Pons (tissue), 1 donor: ENCODE measurements at regions not wholly inside any gene's neighbourhood (a gene's known extent, or its start where the extent isn't known, plus 50 kb on each side); places are given as distances from the start of the nearest gene placed in this dataset.

Source experiments
- DNase-seq: peaks from one replicate; pipeline ENCODE4 v3.0.0-alpha.2; 2016; ENCODE audit warnings: low spot score

DNA sequence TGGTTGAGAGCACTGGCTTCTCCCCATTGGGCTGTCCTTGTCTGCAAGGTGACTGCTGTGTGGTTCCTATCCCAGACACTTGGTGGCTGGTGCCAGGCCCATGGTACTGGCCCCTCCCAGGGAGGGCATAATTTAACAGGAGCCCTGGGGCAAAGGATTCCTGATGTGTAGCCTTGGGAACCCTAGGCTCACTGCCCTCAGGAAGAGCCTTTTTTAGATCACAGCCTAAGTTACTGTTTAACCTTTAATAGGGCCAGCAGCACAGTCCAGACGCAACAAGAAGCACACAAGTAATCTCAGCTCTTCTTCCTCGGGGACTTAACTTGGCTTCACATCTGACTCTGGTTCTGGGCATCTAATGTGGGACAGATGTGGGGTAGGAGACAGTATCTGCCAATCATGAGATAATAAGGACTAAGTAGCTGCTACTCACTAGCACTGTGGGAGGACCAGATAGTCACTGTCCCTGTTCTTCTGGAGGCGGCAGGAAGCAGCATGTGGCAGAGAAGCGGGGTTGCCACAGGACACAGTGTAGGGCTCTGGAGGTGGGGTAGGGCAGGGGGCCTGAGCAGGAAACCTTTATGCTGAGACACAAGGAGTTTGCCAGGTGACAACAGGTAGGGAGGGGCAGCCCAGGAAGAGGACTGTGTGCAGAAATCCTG is 136.3 kb downstream of the TMEM17 start:
- DNase-seq = no peak

DNA sequence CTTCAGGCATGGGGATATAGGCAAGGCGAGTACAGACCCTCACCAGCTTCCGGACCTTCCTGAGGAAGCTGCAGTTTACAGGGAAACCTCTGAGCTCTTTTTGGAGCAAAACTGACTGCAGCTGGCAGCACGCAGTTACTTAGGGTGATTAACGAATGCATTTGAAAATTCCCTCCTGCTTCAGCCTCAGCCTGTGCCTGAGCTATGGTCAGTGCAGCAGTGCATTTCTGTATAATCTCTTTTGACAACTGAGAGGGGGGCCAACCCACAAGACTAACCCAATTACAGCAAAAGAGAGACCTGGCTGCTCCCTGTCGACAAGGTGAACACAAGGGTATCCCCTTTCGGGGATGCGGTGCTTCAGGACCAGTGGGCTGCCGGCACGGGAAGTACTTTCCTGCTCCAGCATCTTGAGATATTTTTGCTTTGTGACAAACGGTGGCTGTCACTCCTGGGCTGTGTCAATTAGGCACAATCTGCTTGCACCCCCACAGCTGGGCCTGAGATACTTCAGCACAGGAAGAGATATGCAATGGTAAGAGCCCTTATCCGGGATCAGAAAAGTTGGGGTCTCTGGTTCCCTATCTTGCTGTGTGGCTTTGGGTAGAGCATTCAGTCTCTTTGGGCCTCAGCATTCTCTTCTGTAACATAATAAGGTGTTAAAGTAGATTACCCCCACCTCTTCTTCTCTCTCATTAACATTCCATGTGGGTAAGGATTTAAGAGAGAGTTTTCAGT is 141.0 kb downstream of the TMEM17 start:
- DNase-seq = no peak

DNA sequence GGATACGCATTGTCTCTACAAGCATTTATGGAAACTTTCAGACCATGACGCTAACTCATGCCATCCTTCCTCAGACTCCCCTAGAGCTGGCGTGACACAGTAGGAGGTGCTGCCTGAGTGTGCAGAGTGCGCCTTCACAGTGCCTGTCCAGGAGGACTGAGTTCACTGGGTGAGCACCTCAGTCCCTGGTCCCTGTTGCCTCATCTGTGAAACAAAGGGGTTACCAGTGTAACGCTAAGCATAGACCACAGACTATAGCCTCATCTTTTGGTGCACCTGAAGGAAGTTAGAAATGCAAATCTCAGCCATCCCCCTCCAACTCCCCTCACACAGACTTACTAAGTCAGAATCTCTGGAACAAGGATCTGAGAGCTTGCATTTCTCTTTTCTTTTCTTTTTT is 142.8 kb downstream of the TMEM17 start:
- no peak for DNase-seq

DNA sequence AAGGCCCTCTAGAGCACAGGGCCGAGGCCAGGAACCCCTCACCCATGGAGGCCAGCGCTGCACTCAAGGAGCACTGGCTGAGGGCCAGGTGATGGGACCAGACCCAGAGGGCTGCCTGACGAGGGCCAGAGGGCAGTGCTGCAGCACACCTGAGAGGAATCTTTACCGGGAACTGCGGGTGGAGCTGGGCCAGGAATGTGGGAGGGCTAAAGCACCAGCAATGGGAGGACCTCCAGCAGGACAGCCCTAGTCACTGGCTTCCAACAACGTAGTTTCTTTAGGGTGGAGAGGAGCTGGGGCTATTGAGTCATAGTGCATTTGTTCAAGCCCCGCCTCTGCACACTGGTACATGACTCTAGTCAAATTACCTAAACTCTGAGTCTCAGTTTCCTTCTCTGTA is 143.4 kb downstream of the TMEM17 start:
- no peak for DNase-seq

DNA sequence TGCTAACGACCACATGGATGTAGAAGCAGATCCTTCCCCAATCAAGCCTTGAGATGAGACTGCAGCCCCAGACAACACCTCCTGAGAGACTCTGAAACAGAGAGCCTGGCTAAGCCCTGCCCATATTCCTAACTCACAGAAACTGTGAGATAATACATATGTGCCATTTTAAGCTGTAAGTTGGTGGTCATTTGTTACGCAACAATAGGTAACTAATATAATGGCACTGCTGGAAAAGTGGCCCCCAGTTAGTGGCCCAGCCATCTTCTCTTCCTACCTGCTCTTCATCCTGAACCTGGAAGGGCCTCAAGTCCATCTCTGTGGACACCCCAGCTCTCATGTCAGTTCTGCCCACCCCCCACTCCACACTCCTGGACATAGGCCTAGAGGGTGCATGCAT is 144.0 kb downstream of the TMEM17 start:
- DNase-seq = no peak

DNA sequence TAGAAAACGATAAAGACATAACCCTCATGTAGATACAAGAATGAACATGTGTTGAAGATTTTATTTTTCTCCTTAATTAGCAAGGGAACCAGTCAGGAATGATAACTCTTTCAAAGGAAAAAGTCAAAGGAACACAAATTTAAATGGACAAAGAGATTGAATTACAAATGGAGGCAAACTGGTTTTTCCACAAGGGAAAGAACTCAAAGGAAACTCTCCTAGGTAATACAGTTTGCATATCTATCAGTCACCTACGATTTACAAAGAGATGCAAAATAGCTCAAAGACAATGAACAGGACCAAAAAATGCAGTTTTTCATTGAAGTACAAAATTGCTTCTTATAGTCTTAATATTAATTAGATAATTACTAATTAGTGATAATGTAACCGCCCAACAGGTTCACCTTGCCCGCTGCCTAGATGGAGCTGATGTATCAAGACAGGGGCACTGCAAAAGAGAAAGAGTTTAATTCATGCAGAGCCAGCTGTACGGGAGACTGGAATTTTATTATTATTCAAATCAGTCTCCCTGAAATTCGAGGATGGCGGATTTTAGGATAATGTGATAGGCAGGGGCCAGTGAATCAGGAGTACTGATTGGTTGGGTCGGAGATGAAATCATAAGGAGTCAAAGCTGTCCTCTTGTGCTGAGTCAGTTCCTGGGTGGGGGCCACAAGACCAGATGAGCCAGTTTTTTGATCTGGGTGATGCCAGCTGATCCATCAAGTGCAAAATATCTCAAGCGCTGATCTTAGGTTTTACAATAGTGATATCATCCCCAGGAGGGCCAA is 151.0 kb downstream of the TMEM17 start:
- no peak for DNase-seq

DNA sequence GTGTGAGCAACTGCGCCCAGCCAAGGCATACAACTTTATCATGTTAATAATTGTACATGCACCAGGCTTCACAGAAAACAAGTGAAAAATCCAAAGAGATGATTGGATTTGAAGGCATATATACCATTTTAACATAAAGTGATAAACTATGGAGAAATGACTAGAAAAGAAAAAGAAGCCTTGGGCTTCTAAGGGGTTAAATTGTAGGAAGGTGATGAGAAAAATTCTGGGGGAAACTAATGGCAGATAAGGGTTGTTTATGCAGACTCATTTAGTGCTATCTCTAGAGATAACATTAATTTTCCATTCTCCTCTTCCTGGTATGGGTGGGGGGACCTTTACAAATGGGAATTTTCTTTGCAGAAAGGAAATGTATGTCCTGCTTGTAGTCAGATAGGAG is 154.0 kb downstream of the TMEM17 start:
- no peak for DNase-seq

DNA sequence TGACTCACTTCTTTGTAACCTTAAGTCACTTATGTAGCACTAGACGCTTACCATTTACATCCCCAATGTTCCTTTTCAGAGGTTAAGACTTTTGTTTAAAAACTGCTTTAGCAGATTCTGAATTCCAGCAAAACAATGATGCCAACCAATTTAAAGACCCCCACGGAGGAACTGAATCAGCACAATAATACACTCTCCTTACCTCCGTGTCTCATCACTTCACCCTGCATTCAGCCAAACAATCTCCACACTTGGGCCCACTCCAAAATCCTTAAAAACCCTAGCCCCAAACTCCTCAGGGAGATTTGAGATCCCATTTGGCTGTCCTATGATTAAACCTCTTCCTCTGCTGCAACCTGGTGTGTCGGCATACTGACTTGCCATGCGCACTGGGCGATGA is 153.9 kb downstream of the B3GNT2 start:
- DNase-seq = no peak

DNA sequence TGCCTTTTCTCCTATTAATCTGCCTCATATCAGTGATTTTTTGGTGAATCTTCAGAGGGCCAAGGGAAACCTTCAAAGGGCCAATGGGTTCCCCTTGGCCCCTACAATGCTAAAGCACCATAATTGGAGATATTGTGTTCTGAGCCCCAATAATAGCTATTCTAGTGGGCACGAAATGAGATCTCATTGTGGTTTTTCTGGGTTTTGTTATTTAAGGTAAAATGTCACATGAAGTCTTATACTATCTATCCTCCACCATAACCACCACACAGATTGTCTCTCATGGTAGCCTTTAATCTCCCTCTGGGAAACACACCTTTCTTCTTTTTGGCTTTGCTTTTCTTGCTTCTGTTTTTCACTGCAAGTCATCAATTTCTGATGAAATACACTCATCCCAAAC is 152.8 kb downstream of the B3GNT2 start:
- DNase-seq = no peak

DNA sequence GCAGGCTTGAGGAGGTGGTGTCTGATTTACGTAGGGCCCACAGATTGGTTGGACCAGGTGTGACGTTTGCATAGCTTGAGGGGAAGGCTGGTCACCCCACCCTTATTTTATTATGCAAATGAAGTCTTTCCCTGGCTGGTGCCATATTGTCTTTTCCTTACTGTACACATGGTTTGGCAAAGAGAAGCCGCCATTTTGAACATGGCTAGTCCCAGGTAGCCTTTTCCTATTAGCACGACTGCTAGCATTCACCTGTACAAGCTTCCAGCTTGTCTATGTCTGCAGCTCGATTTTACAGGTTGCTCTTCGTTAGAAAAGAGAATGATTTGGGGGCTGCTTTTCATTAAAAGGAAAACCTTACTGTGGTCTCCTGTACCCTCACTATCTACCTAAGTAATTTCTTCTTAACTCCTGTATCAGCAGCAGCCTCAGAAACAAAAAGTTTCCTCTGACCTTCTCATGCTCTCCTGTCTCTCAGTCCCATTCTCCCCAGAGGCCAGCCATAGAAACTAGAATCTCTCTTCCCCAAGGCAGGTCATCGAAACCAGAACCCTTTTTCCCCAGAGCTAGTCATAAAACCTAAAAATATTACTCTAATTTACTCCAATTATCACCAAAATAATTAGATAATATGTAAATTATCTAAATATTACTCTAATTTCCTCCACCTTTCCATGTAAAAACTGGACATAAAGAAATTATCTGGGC is 151.8 kb downstream of the B3GNT2 start:
- DNase-seq = no peak

DNA sequence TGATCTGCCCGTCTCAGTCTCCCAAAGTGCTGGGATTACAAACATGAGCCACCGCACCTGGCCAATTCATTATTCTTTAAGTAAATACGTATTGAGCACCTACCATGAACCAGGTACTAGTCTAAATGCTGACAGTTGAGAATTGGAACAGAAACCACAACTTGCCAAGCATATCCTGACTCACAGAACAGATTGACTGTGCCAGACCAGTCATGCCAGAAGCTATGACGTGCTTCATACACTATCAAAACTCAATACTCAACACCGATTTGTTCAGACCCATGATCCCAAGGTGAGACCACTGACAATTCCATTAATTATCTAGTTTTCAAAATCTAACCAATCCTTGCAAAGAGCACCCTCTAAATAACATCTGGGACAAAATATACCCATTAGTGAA is 148.6 kb downstream of the B3GNT2 start:
- no peak for DNase-seq

DNA sequence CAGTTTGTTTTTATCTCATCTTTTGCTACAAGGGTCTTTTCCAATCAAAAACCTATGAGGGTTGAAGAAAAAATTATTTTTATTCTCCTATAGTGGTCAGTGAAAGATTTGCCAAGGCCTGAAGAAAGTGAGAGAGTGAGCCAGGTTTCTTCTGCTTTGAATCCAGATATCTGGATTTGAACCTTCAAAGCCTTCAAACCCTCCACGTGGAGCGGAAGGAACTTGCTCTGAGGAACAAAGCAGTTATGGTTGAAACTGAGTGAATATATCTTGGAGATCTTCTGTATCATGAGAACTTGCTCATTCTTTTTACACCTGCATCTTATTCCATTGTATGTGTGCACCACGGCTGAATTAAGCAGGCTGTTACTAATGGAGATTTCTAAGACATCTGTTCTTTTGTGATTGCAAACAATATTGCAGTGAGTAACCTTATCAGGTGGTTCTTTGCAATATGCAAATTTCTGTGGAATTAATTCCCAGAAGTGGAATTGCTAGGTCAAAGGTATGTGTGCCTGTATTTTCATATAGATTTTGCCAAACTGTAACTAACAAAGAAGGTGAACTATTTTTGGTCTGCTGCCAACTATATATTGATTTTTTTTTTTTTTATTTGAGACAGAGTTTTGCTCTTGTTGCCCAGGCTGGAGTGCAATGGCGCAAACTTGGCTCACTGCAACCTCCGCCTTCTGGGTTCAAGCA is 147.9 kb downstream of the B3GNT2 start:
- DNase-seq = no peak

DNA sequence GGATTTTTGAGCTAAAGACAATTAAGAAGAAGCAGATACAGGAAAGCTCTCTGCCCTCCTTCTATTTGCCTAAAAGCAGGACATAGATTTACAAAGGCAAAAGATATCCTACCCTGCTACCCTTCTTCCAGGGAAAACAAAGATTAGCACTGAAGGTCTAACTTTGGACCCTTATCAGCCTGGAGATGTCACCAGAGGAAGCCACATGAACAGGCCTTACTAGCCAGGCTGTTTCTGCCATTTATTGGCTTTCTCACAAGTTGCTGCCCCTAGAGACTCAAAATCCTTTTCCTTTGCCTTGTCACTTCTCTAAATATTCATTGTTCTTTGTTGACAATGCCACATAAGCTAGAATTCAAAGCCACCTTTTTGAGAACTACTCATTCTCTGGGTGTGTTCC is 147.3 kb downstream of the B3GNT2 start:
- no peak for DNase-seq

DNA sequence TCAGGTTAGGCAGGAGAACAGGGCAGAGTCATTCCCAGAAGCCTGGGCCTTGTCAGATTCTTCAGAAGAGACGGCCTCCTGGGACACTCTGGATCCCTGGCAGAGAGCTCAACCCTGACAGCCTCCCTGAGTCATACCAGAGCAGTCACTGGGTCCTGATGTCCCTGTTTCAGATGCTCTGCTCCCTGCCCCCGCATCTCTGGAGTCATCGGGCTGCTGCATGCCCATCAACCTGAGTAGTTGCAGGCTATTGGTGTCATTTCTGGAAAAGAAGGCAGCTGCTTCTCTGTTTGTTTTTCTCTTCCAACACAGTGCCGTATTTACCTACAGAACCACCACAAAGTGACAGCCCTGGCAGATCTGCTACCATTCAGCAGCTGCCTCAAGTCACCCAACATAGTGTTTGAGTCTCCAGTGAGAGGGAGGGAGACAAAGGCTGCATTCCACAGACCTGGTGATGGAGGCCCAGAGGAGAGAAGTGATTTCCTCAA is 145.1 kb downstream of the B3GNT2 start:
- DNase-seq = peak; percentile 8

DNA sequence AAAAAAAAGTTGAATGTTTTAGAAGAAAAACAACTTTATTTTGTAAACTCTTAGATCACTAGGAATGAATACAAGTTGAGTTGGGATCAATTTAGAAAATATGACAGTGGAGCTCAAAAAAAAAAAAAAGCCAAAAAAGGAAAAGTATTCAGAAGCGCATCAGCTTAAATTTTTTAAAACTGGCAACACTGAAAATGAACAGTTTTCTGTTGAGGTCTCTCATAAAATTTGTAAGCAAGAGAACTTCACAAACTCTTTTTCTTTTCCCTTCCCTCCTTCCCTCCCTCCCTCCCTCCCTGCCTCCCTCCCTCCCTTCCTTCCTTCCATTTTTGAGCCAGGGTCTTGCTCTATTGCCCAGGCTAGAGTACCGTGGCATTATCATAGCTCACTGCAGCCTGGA is 143.9 kb downstream of the B3GNT2 start:
- no peak for DNase-seq

DNA sequence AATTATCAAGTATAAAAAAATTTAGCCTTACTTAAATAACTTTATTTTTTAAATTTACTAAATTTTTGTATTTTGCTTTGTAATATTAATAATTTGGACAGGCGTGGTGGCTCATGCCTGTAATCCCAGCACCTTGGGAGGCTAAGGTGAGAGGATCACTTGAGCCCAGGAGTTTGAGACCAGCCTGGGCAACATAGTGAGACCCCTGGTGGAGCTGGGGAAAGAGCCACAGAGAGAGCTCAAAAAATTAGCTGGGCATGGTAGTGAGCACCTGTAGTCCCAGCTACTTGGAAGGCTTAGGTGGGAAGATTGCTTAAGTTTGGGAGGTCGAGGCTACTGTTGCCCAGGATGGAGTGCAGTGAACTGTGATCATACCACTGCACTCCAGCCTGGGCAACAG is 143.5 kb downstream of the B3GNT2 start:
- DNase-seq = no peak

DNA sequence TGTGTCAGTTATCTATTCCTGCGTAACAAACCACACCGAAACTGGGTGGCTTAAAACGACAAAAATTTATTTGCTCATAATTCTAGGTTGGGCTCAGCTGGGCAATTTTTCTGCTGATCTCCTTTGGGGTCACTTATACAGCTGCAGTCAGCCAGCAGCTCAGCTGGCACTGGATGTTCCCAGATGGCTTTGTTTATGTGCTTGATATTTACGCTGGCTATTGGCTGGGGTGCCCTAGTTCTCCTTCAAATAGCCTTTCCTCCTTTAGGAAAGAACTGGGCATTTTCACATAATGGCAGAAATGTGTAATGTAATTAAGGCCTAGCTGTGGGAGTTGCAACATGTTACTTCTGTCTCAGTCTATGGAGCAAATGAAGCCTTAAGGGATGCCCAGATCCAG is 142.2 kb downstream of the B3GNT2 start:
- no peak for DNase-seq

DNA sequence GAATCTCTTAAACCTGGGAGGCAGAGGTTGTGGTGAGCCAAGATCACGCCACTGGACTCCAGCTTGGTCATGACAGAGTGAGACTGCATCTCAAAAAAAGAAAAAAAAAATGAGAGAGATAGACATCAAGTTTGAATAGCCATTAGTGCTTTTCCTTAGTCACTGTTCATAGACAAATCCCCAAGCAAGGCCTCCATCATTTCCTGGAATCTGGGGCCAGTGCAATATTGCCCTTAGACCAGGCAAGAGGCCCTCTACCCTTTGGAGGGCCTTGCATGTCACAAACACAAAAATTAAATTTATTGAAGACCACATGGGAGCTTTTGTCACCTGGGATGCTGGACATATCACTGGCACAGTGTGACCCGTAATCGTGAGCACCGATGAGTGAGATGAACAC is 141.5 kb downstream of the B3GNT2 start:
- no peak for DNase-seq

DNA sequence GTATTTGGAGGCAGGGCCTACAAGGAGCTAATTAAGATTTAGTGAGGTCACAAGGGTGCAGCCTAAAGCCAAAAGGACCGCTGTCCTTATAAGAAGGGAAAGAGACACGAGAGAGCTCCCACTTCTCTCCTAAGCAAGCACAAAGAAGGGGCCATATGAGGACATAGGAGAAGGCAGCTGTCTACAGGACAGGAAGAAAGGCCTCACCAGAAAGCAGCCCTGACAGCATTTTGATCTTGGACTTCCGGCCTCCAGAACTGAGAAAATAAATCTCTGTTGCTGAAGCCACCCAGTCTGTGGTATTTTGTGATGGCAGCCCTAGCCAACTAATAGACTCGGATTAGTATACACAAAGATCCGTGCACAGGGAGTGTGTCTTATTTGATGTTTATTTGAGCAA is 139.7 kb downstream of the B3GNT2 start:
- DNase-seq = no peak

DNA sequence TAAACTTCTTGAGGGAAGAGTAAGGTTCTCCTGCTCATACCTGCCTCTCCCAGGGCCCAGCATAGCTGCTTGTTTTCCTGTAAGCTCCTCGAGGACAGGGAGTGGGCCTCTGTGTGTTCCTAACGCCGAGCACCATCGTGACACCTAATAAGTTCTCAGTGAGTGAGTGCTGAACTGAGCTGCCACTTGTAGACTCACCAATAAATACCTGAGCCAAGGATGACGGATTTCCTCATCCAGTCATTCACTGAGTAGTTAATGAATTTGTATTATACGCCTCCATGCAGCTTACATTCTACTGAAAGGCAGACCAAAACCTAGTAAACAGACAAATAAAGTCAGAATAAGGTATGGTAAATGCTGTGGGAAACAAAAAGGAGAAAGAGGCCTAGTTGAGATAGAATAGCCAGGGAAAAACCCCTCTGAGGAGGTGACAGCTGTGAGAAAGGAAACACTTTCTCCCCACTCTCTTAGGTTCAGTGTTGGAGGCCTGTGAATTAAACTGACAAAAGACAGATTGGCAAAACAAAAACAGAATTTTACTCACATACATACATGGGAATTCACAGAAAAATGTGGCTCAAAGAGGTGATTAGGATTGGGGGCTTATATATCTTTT is 138.6 kb downstream of the B3GNT2 start:
- no peak for DNase-seq

DNA sequence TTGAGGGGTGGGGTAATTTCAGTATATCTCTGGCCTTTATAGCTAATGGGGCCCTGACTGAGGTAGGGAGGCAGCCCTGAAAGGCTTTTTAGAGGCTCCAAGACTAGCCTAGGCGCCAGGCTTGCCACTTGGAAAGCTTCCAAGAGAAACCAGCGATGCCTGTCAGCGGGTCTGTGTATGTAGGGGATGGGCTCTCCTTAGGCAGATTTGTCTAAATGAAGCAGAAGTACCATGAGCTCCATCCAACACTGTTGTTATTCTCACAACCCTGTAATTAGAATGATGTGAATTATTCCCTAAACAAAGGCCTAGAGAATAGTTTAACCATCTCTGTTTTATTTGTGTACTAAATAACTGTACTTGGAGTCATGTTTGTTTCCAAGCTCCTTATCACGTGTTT is 138.1 kb downstream of the B3GNT2 start:
- DNase-seq = no peak
